DND-41 (cell line): ENCODE measurements at regions not wholly inside any gene's neighbourhood (a gene's known extent, or its start where the extent isn't known, plus 50 kb on each side); places are given as distances from the start of the nearest gene placed in this dataset.

Experiments
- ATAC-seq: fragments of 200-7000 bp; cut with Tn5 transposase; 3 replicates; pipeline ENCODE4 v1.9.1; 2021; ENCODE audit warnings: low read depth; ENCODE audit not compliant: insufficient read depth
- DNase-seq: peaks from one replicate; pipeline ENCODE4 v3.0.0-alpha.2; 2020
- H2AFZ ChIP-seq: 2 replicates; pipeline ENCODE4 v1.6.0; 2012; ENCODE audit warnings: low read depth, low read length
- H3K27ac ChIP-seq: 2 replicates; pipeline ENCODE4 v1.5.1; 2012; ENCODE audit warnings: low read length, inconsistent platforms
- H3K27me3 ChIP-seq: fragments of 200-600 bp; sonication (generic); 2 replicates; pipeline ENCODE4 v1.6.0; 2012; ENCODE audit warnings: low read length, mild to moderate bottlenecking, inconsistent platforms; ENCODE audit not compliant: insufficient read depth, poor library complexity
- H3K36me3 ChIP-seq: 2 replicates; pipeline ENCODE4 v1.5.1; 2012; ENCODE audit warnings: low read length, inconsistent platforms; ENCODE audit not compliant: insufficient read depth
- H3K4me1 ChIP-seq: 2 replicates; pipeline ENCODE4 v1.5.1; 2012; ENCODE audit warnings: mild to moderate bottlenecking, low read length; ENCODE audit not compliant: insufficient read depth
- H3K4me2 ChIP-seq: 2 replicates; pipeline ENCODE4 v1.6.0; 2012; ENCODE audit warnings: mild to moderate bottlenecking, moderate library complexity, low read length, inconsistent platforms; ENCODE audit not compliant: insufficient read depth
- H3K4me3 ChIP-seq, 2 experiments: fragments of 200-600 bp in 1 of 2; shearing (Covaris generic) in 1 of 2; 2 replicates each; pipeline ENCODE4 v1.5.1; 2012 to 2016; ENCODE audit warnings: inconsistent platforms in 2 of 2, low read length in 2 of 2, mild to moderate bottlenecking in 2 of 2, low read depth in 1 of 2, moderate library complexity in 1 of 2
- H3K79me2 ChIP-seq: 2 replicates; pipeline ENCODE4 v1.6.0; 2012; ENCODE audit warnings: low read length, inconsistent platforms; ENCODE audit not compliant: insufficient read depth
- H3K9ac ChIP-seq: 2 replicates; pipeline ENCODE4 v1.6.0; 2012; ENCODE audit warnings: low read depth, mild to moderate bottlenecking, inconsistent platforms, low read length, moderate library complexity
- H3K9me3 ChIP-seq: 2 replicates; pipeline ENCODE4 v1.5.1; 2012; ENCODE audit warnings: low read length, moderate library complexity, mild to moderate bottlenecking, inconsistent platforms; ENCODE audit not compliant: insufficient read depth, severe bottlenecking
- H4K20me1 ChIP-seq: 2 replicates; pipeline ENCODE4 v1.6.0; 2012; ENCODE audit warnings: low read length; ENCODE audit not compliant: insufficient read depth
- CTCF ChIP-seq: IDR thresholded peaks from 2 replicates; pipeline ENCODE4 v1.5.1; 2012; ENCODE audit warnings: borderline replicate concordance, low read length, moderate library complexity, mild to moderate bottlenecking; ENCODE audit not compliant: poor library complexity, severe bottlenecking; ENCODE audit errors: extremely low read depth
- EZH2 ChIP-seq: IDR thresholded peaks from 3 replicates; pipeline ENCODE4 v1.6.1; 2012; ENCODE audit warnings: borderline replicate concordance, low read depth, mild to moderate bottlenecking, moderate library complexity, low read length, inconsistent platforms; ENCODE audit not compliant: severe bottlenecking

GRCh38 chr2:198371921-198372543 is 567.6 kb downstream of the PLCL1 start:
- H4K20me1 ChIP-seq: no peaks in the 10 kb centered on the region
- H3K9me3 ChIP-seq: no peaks in the 10 kb centered on the region
- no peak overlapping the region for H3K4me3 ChIP-seq
- no peaks in the 10 kb centered on the region for H3K79me2 ChIP-seq
- peak; percentile 84 for ATAC-seq
- peaks cover 7% of the 10 kb centered on the region for H3K4me1 ChIP-seq
- H3K27ac ChIP-seq: no peak overlapping the region
- H3K9ac ChIP-seq: no peak overlapping the region
- peak overlapping the region; percentile 12; the same call in 1 of the 2 replicates for H3K4me2 ChIP-seq
- no peak for TF ChIP-seq EZH2
- TF ChIP-seq CTCF: no peak
- H3K36me3 ChIP-seq: no peaks in the 10 kb centered on the region
- H3K27me3 ChIP-seq: peaks cover 12% of the 10 kb centered on the region
- DNase-seq: no peak
- H2AFZ ChIP-seq: no peak overlapping the region

- Histone ChIP-seq H3K4me3 (no peak overlapping the region), H2AFZ (no peak overlapping the region), H3K9ac (no peak overlapping the region), H3K27me3 (peaks cover 12% of the 10 kb centered on the region), H3K36me3 (no peaks in the 10 kb centered on the region), H3K4me2 (no peak overlapping the region), H3K79me2 (no peaks in the 10 kb centered on the region), H3K9me3 (no peaks in the 10 kb centered on the region), H4K20me1 (no peaks in the 10 kb centered on the region), H3K27ac (no peak overlapping the region), H3K4me1 (peaks cover 7% of the 10 kb centered on the region)
- ATAC-seq (no peak), DNase-seq (no peak)
- TF ChIP-seq CTCF: no peak
- TF ChIP-seq EZH2: no peak
These were observed 566.9 kb downstream of the PLCL1 start for GRCh38 chr2:198371329-198371728.

GRCh38 chr2:198368089-198368488 is 563.7 kb downstream of the PLCL1 start:
- Histone ChIP-seq H3K4me3 (no peak overlapping the region), H3K36me3 (no peaks in the 10 kb centered on the region), H3K9me3 (no peaks in the 10 kb centered on the region), H3K27me3 (peaks cover 15% of the 10 kb centered on the region), H3K27ac (no peak overlapping the region), H3K4me2 (no peak overlapping the region), H3K9ac (no peak overlapping the region), H4K20me1 (no peaks in the 10 kb centered on the region), H2AFZ (no peak overlapping the region), H3K4me1 (peaks cover 7% of the 10 kb centered on the region), H3K79me2 (no peaks in the 10 kb centered on the region)
- DNase-seq (no peak), ATAC-seq (no peak)
- no peak for TF ChIP-seq EZH2
- TF ChIP-seq CTCF: no peak
